Type B pancreatic cell (in vitro differentiated cells): ENCODE measurements at regions not wholly inside any gene's neighbourhood (a gene's known extent, or its start where the extent isn't known, plus 50 kb on each side); places are given as distances from the start of the nearest gene placed in this dataset.

Experiments used
- DNase-seq: peaks from one replicate; pipeline ENCODE4 v3.0.0; 2021; ENCODE audit warnings: mixed read lengths; ENCODE audit not compliant: unreplicated experiment; ENCODE audit errors: extremely low spot score
- H3K27ac Mint-ChIP-seq: 2 replicates; pipeline ENCODE4 v1.8.0; 2021; ENCODE audit warnings: mild to moderate bottlenecking, mixed read lengths
- H3K27me3 Mint-ChIP-seq: 2 replicates; pipeline ENCODE4 v1.8.0; 2021; ENCODE audit warnings: mixed read lengths
- H3K36me3 Mint-ChIP-seq: 2 replicates; pipeline ENCODE4 v1.8.0; 2021; ENCODE audit warnings: mixed read lengths
- H3K4me1 Mint-ChIP-seq: one replicate; pipeline ENCODE4 v1.8.0; 2021; ENCODE audit warnings: mixed read lengths; ENCODE audit not compliant: unreplicated experiment
- H3K4me3 Mint-ChIP-seq: 2 replicates; pipeline ENCODE4 v1.8.0; 2021; ENCODE audit warnings: mild to moderate bottlenecking, mixed read lengths
- H3K9me3 Mint-ChIP-seq: 2 replicates; pipeline ENCODE4 v1.8.0; 2021; ENCODE audit warnings: mixed read lengths
- TF ChIP-seq, protein P1 (sequence below): fragments of 200-600 bp; sonication (generic); conservative IDR thresholded peaks from 2 replicates; pipeline ENCODE4 v1.5.0; 2021; ENCODE audit warnings: antibody characterized with exemption, mild to moderate bottlenecking

DNA sequence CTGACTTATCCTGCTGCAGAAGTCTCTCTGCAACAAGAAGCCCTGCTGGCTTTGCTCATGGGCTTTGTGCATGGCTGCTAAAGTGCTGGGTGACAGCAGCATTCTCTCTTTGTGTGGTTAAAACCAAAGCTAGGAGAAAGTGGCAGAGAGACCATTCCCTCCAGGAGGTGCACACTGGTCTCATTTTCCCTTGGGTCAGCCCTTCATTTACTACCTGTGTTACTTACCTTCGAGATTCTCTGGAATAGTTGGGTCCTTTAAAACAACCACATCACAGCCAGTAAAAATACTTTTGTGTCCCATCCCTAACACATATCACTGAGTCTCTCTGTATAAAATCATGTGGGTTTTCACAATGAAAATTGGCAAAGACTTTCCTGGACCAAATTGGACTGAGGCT is 315.5 kb downstream of the IRX1 start:
- no peak for DNase-seq
- Mint-ChIP-seq H3K4me3 (no peak overlapping the region), H3K9me3 (no peaks in the 10 kb centered on the region), H3K27ac (no peak overlapping the region), H3K27me3 (peaks cover 44% of the 10 kb centered on the region), H3K4me1 (no peaks in the 10 kb centered on the region), H3K36me3 (no peaks in the 10 kb centered on the region)
- TF ChIP-seq, protein P1, sequence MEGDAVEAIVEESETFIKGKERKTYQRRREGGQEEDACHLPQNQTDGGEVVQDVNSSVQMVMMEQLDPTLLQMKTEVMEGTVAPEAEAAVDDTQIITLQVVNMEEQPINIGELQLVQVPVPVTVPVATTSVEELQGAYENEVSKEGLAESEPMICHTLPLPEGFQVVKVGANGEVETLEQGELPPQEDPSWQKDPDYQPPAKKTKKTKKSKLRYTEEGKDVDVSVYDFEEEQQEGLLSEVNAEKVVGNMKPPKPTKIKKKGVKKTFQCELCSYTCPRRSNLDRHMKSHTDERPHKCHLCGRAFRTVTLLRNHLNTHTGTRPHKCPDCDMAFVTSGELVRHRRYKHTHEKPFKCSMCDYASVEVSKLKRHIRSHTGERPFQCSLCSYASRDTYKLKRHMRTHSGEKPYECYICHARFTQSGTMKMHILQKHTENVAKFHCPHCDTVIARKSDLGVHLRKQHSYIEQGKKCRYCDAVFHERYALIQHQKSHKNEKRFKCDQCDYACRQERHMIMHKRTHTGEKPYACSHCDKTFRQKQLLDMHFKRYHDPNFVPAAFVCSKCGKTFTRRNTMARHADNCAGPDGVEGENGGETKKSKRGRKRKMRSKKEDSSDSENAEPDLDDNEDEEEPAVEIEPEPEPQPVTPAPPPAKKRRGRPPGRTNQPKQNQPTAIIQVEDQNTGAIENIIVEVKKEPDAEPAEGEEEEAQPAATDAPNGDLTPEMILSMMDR = no peak

DNA sequence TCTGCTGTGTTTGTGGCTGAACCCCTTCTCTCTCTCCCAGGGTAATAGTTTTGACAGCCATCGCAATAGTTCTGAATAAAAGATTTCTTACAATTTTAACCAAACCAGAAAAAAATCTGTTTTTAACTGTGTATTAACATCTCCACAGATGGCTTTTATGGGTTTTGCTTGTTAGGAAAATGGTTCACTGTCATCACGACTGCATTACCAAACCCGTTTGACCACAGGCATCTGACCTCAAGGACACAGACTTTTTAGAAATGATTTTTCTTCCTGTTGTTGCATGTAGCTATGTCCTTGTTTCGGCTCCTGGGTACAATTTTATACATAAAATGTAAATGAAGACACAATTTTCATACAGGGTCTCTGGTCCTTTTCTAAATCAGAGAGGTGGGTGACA is 316.1 kb downstream of the IRX1 start:
- H3K9me3 Mint-ChIP-seq = no peaks in the 10 kb centered on the region
- TF ChIP-seq, protein P1 = no peak
- no peaks in the 10 kb centered on the region for H3K4me1 Mint-ChIP-seq
- no peak for DNase-seq
- H3K27ac Mint-ChIP-seq = no peak overlapping the region
- H3K4me3 Mint-ChIP-seq = no peak overlapping the region
- peaks cover 37% of the 10 kb centered on the region for H3K27me3 Mint-ChIP-seq
- no peaks in the 10 kb centered on the region for H3K36me3 Mint-ChIP-seq

DNA sequence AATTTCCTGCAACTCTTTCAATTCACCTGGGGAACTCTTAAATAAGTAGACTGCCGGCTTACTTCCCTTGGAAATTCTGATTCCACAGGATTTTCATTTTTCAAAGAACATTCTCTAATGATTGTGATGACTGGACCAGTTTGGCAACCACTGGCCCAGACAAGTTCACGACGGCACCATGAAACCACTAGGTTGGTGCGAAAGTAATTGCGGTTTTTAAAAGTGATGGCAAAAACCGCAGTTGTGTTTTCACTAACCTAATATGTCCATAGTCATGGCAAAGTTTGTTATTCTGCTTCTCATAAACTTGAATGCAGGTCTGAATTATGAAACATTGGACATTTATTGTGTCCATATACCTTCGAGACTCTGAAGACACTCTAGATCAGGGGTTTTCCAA is 317.2 kb downstream of the IRX1 start:
- DNase-seq = no peak
- no peak overlapping the region for H3K4me3 Mint-ChIP-seq
- H3K9me3 Mint-ChIP-seq = no peaks in the 10 kb centered on the region
- H3K36me3 Mint-ChIP-seq = no peaks in the 10 kb centered on the region
- TF ChIP-seq, protein P1 = no peak
- no peak overlapping the region for H3K27ac Mint-ChIP-seq
- H3K4me1 Mint-ChIP-seq = no peaks in the 10 kb centered on the region
- H3K27me3 Mint-ChIP-seq = peaks cover 30% of the 10 kb centered on the region

DNA sequence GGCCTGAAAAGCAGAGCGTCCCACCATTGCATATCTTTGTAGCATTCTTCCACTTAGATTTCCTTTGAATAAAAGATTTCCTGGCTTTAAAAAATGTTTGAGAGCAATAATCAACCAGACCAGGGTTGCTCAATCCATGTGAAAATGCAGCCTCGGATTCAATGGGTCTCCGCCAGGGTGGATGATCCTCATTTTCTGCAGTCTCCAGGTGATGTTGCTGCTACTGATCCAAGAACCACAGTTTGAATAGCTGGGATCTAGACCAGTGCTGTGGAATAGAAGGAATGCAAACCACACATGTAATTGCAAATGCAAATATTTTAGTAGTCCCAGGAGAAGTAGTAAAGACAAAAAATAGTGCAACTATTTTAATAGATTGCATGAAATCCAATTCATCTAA is 317.6 kb downstream of the IRX1 start:
- Mint-ChIP-seq H3K9me3 (no peaks in the 10 kb centered on the region), H3K27ac (no peak overlapping the region), H3K4me3 (no peak overlapping the region), H3K4me1 (no peaks in the 10 kb centered on the region), H3K27me3 (peaks cover 26% of the 10 kb centered on the region), H3K36me3 (no peaks in the 10 kb centered on the region)
- DNase-seq = no peak
- TF ChIP-seq, protein P1 = no peak

DNA sequence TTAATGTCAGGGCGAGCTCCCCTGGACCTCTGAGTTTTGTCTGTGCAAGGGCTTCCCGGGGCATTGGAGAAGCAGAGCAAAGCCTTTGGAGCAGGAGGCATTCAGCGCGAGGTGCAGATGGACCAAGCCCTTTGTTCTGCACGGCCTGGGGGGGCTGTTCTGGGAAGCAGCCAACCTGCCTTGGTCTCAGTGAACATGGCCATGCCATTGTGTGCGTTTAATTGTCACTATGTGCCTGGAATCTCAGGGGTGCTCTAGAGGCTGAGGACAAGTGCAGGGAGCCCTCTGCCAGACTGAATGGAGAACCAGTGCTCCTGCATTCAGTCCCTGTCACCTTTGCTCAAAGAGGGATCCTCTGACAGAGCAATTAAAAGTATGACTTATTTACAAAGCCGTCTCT is 329.4 kb downstream of the IRX1 start:
- Mint-ChIP-seq H3K36me3 (peaks cover 3% of the 10 kb centered on the region), H3K27me3 (peaks cover 40% of the 10 kb centered on the region), H3K27ac (no peak overlapping the region), H3K9me3 (no peaks in the 10 kb centered on the region), H3K4me3 (no peak overlapping the region), H3K4me1 (peaks cover 5% of the 10 kb centered on the region)
- TF ChIP-seq, protein P1 = no peak
- no peak for DNase-seq

DNA sequence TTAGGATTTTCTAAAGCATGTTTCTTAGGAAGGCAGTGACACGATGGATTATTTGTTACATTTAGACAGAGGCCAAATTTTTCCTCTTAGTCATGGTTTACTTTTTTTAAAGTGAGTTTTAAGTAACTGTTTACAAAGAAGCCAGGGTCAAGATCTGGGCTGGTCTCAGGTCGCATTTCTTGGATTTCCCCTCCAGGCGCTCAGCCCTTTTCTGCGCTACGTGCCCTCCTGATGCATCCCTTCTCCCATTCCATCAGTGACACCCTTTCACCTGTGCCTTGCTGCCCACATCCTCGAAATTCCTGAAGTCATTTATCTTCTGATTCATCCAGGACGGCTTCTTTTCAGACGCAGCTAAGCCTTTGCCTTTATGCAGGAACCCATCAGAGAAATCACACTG is 330.3 kb downstream of the IRX1 start:
- H3K27me3 Mint-ChIP-seq = peaks cover 41% of the 10 kb centered on the region

More for the DNA sequence above, 330.3 kb downstream of the IRX1 start:
- no peak overlapping the region for H3K27ac Mint-ChIP-seq
- no peak for DNase-seq
- H3K4me3 Mint-ChIP-seq = no peak overlapping the region
- TF ChIP-seq, protein P1 = no peak
- no peaks in the 10 kb centered on the region for H3K9me3 Mint-ChIP-seq
- H3K4me1 Mint-ChIP-seq = peaks cover 5% of the 10 kb centered on the region
- peaks cover 3% of the 10 kb centered on the region for H3K36me3 Mint-ChIP-seq
